ENCODE measurements at regions not wholly inside any gene's neighbourhood (a gene's known extent, or its start where the extent isn't known, plus 50 kb on each side); places are given as distances from the start of the nearest gene placed in this dataset.

DNA sequence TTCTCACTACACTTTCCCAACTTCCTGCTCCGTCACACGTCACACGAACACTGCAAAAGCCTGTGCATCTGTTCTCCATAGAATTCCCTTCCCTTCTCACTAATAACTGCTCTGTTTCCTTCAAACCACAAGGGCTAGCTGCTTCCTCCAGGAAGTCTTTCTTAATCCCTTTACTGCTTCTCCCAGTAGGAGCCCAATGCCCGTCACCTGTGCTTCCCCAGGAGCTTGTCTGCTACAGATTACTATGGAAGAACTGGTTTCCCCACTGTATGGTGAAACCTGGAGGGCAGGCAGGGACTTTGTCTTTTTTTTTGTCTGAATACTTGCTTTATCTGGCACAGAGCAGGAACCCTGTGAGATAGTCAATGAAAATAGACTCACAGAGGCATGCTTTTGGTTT lies 444.7 kb upstream of the MAP3K7 start:
- peaks cover 0 to 2% (median 0%) of the 10 kb centered on the region in 7 donors for H3K9me3 Mint-ChIP-seq
- DNase-seq: no peak
- no peak overlapping the region for H3K27ac Mint-ChIP-seq
- Histone ChIP-seq H3K9me3 (replicated peaks in 1 of 2; ENCODE audit: control insufficient read depth in 1 of 2, insufficient read depth in 1 of 2, low read length in 2 of 2) (no peaks in the 10 kb centered on the region), H3K27ac (ENCODE audit: low read depth in 1 of 2, low read length in 2 of 2) (no peak overlapping the region), H3K36me3 (replicated peaks in 1 of 2; ENCODE audit: control insufficient read depth in 1 of 2, insufficient read depth in 2 of 2, low read length in 2 of 2) (no peaks in the 10 kb centered on the region), H3K4me3 (replicated peaks in 1 of 3; ENCODE audit: low read depth in 2 of 3, low read length in 3 of 3) (no peak overlapping the region), H3K27me3 (ENCODE audit: control insufficient read depth in 2 of 2, insufficient read depth in 2 of 2, low read length in 2 of 2) (no peaks in the 10 kb centered on the region), H3K4me2 (replicated peaks; ENCODE audit: extremely low read depth, low read length, poor library complexity, severe bottlenecking) (no peak overlapping the region), H4K20me1 (ENCODE audit: insufficient read depth, low read length) (no peaks in the 10 kb centered on the region), H3K4me1 (ENCODE audit: control insufficient read depth in 1 of 2, insufficient read depth in 2 of 2, low read length in 2 of 2) (no peaks in the 10 kb centered on the region), H3K79me2 (ENCODE audit: insufficient read depth, low read length) (no peaks in the 10 kb centered on the region), H2AFZ (ENCODE audit: insufficient read depth, low read depth, low read length, poor library complexity, severe bottlenecking) (no peak overlapping the region), H3K9ac (ENCODE audit: insufficient read depth, low read length, poor library complexity, severe bottlenecking) (no peak overlapping the region)
- WGBS (ENCODE audit: insufficient coverage): 85% methylated on average over 3 of the region's 4 CpGs
- H3K4me3 Mint-ChIP-seq: no peak overlapping the region
- no peaks in the 10 kb centered on the region for H3K36me3 Mint-ChIP-seq
- no peaks in the 10 kb centered on the region for H3K4me1 Mint-ChIP-seq
- TF ChIP-seq, protein P1, sequence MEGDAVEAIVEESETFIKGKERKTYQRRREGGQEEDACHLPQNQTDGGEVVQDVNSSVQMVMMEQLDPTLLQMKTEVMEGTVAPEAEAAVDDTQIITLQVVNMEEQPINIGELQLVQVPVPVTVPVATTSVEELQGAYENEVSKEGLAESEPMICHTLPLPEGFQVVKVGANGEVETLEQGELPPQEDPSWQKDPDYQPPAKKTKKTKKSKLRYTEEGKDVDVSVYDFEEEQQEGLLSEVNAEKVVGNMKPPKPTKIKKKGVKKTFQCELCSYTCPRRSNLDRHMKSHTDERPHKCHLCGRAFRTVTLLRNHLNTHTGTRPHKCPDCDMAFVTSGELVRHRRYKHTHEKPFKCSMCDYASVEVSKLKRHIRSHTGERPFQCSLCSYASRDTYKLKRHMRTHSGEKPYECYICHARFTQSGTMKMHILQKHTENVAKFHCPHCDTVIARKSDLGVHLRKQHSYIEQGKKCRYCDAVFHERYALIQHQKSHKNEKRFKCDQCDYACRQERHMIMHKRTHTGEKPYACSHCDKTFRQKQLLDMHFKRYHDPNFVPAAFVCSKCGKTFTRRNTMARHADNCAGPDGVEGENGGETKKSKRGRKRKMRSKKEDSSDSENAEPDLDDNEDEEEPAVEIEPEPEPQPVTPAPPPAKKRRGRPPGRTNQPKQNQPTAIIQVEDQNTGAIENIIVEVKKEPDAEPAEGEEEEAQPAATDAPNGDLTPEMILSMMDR (IDR thresholded peaks at IDR 0.05): no peak
- intact Hi-C loops (cut with micrococcal nuclease): no loop called here
- H3K27me3 Mint-ChIP-seq (ENCODE audit: low read depth in 3 of 3): peaks cover 0 to 5% (median 2%) of the 10 kb centered on the region in 3 donors

DNA sequence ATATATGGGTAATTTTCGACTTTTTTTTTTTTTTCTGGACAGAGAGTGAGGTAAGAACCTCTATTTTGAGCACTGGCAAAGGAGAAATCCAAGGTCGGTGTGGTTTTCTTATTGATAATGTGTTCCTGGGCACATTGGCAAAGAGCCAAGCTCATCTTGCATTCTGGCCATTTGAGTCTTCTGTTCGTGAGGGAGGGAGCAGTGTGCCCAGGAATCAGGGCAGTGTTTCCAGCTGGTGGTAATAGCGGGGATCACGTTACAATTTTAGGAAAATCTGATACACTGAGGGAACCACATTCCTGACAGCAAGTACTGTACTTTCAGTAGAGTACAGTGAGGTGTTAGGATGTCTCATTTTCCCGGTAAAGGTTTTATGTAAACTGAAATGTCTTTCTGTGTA lies 442.3 kb upstream of the MAP3K7 start:
- Histone ChIP-seq H3K4me2 (replicated peaks; ENCODE audit: extremely low read depth, low read length, poor library complexity, severe bottlenecking) (no peak overlapping the region), H3K27me3 (ENCODE audit: control insufficient read depth in 2 of 2, insufficient read depth in 2 of 2, low read length in 2 of 2) (no peaks in the 10 kb centered on the region), H3K27ac (ENCODE audit: low read depth in 1 of 2, low read length in 2 of 2) (no peak overlapping the region), H3K4me3 (replicated peaks in 1 of 3; ENCODE audit: low read depth in 2 of 3, low read length in 3 of 3) (no peak overlapping the region), H3K79me2 (ENCODE audit: insufficient read depth, low read length) (no peaks in the 10 kb centered on the region), H4K20me1 (ENCODE audit: insufficient read depth, low read length) (no peaks in the 10 kb centered on the region), H3K36me3 (replicated peaks in 1 of 2; ENCODE audit: control insufficient read depth in 1 of 2, insufficient read depth in 2 of 2, low read length in 2 of 2) (no peaks in the 10 kb centered on the region), H3K9me3 (replicated peaks in 1 of 2; ENCODE audit: control insufficient read depth in 1 of 2, insufficient read depth in 1 of 2, low read length in 2 of 2) (no peaks in the 10 kb centered on the region), H3K4me1 (ENCODE audit: control insufficient read depth in 1 of 2, insufficient read depth in 2 of 2, low read length in 2 of 2) (no peaks in the 10 kb centered on the region), H3K9ac (ENCODE audit: insufficient read depth, low read length, poor library complexity, severe bottlenecking) (no peak overlapping the region), H2AFZ (ENCODE audit: insufficient read depth, low read depth, low read length, poor library complexity, severe bottlenecking) (no peak overlapping the region)
- peaks cover 0 to 4% (median 0%) of the 10 kb centered on the region in 7 donors for H3K9me3 Mint-ChIP-seq
- intact Hi-C loops (cut with micrococcal nuclease): no loop called here
- DNase-seq: no peak
- H3K4me1 Mint-ChIP-seq: no peaks in the 10 kb centered on the region
- H3K36me3 Mint-ChIP-seq: no peaks in the 10 kb centered on the region
- WGBS (ENCODE audit: insufficient coverage): 78% methylated on average over 1 of the region's 6 CpGs
- H3K4me3 Mint-ChIP-seq: no peak overlapping the region
- H3K27me3 Mint-ChIP-seq (ENCODE audit: low read depth in 3 of 3): peaks cover 0 to 5% (median 2%) of the 10 kb centered on the region in 3 donors
- TF ChIP-seq, protein P1 (IDR thresholded peaks at IDR 0.05): no peak
- H3K27ac Mint-ChIP-seq: no peak overlapping the region
